ENCODE measurements at regions not wholly inside any gene's neighbourhood (a gene's known extent, or its start where the extent isn't known, plus 50 kb on each side); places are given as distances from the start of the nearest gene placed in this dataset.

GRCh38 chr1:189790335-189790734, 687.3 kb downstream of the BRINP3 start:
- TF ChIP-seq, protein P1, sequence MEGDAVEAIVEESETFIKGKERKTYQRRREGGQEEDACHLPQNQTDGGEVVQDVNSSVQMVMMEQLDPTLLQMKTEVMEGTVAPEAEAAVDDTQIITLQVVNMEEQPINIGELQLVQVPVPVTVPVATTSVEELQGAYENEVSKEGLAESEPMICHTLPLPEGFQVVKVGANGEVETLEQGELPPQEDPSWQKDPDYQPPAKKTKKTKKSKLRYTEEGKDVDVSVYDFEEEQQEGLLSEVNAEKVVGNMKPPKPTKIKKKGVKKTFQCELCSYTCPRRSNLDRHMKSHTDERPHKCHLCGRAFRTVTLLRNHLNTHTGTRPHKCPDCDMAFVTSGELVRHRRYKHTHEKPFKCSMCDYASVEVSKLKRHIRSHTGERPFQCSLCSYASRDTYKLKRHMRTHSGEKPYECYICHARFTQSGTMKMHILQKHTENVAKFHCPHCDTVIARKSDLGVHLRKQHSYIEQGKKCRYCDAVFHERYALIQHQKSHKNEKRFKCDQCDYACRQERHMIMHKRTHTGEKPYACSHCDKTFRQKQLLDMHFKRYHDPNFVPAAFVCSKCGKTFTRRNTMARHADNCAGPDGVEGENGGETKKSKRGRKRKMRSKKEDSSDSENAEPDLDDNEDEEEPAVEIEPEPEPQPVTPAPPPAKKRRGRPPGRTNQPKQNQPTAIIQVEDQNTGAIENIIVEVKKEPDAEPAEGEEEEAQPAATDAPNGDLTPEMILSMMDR (IDR thresholded peaks at IDR 0.05; ENCODE audit: low read length): no peak
- TF ChIP-seq EZH2 (IDR thresholded peaks at IDR 0.05; ENCODE audit: borderline replicate concordance, low read length): no peak
